ENCODE measurements at regions not wholly inside any gene's neighbourhood (a gene's known extent, or its start where the extent isn't known, plus 50 kb on each side); places are given as distances from the start of the nearest gene placed in this dataset.

DNA sequence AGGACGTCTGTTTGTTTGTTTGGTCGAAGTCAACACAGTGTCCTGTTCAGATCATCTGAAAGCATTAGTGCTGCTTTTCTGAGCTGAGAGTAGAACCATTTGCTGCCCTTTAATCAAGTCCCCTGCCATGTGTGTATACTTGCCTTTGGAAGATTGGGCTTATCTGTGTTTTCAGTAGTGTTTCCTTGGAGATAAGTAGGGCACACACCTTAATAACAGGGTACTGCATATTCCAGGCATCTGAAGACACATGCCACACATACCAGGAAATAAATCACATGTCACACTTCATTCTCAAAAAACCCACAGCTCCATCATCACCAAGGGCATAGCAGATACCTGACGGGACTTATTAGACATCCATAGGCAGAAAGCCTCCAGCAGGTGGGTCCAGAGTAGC is 157.4 kb downstream of the SOX11 start:
- H2BK15ac ChIP-seq (ENCODE audit: low read depth, low read length): no peak overlapping the region
- DNase-seq: no peak
- H3K4ac ChIP-seq (ENCODE audit: low read depth, low read length): no peak overlapping the region
- Mint-ChIP-seq H3K4me1 (no peaks in the 10 kb centered on the region), H3K27ac (no peak overlapping the region), H3K9me3 (no peaks in the 10 kb centered on the region; a peak in 1 of 5 replicates), H3K36me3 (ENCODE audit: insufficient read depth in 1 of 3, low read depth in 3 of 3) (no peaks in the 10 kb centered on the region), H3K27me3 (ENCODE audit: low read depth) (no peaks in the 10 kb centered on the region; the same call in 1 of the 2 replicates), H3K4me3 (no peak overlapping the region)
- H4K8ac ChIP-seq (replicated peaks; ENCODE audit: insufficient read length, low read depth, low read length): no peak overlapping the region
- H3K56ac ChIP-seq (ENCODE audit: insufficient read length, low read depth, low read length): no peak overlapping the region
- no peak overlapping the region for H2BK12ac ChIP-seq (ENCODE audit: insufficient read length, low read depth, low read length)
- H2AFZ ChIP-seq (ENCODE audit: low read length): no peak overlapping the region
- no peak overlapping the region for H4K91ac ChIP-seq (ENCODE audit: insufficient read length, low read depth, low read length)
- H3K14ac ChIP-seq (ENCODE audit: insufficient read depth, low read length): no peak overlapping the region
- H3K9me3 ChIP-seq (ENCODE audit: control insufficient read depth, low read depth, low read length): no peaks in the 10 kb centered on the region
- H2BK120ac ChIP-seq (ENCODE audit: low read depth, low read length, poor library complexity, severe bottlenecking): no peak overlapping the region
- H3K23me2 ChIP-seq (ENCODE audit: insufficient read length, low read depth, low read length, poor library complexity, severe bottlenecking): peaks cover 3% of the 10 kb centered on the region
- H3K27me3 ChIP-seq (ENCODE audit: insufficient read depth, low read length): no peaks in the 10 kb centered on the region
- no peaks in the 10 kb centered on the region for H3K79me1 ChIP-seq (ENCODE audit: insufficient read depth, low read depth, low read length, poor library complexity, severe bottlenecking)
- TF ChIP-seq, protein P1, sequence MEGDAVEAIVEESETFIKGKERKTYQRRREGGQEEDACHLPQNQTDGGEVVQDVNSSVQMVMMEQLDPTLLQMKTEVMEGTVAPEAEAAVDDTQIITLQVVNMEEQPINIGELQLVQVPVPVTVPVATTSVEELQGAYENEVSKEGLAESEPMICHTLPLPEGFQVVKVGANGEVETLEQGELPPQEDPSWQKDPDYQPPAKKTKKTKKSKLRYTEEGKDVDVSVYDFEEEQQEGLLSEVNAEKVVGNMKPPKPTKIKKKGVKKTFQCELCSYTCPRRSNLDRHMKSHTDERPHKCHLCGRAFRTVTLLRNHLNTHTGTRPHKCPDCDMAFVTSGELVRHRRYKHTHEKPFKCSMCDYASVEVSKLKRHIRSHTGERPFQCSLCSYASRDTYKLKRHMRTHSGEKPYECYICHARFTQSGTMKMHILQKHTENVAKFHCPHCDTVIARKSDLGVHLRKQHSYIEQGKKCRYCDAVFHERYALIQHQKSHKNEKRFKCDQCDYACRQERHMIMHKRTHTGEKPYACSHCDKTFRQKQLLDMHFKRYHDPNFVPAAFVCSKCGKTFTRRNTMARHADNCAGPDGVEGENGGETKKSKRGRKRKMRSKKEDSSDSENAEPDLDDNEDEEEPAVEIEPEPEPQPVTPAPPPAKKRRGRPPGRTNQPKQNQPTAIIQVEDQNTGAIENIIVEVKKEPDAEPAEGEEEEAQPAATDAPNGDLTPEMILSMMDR (conservative IDR thresholded peaks at IDR 0.05): no peak
- H2BK20ac ChIP-seq (ENCODE audit: low read depth, low read length, poor library complexity, severe bottlenecking): no peak overlapping the region
- no peak overlapping the region for H2BK5ac ChIP-seq (ENCODE audit: insufficient read length, low read length)
- no peak overlapping the region for H3T11ph ChIP-seq (ENCODE audit: low read length)
- no peak overlapping the region for H3K23ac ChIP-seq (ENCODE audit: insufficient read length, low read depth, low read length)
- H4K20me1 ChIP-seq (ENCODE audit: control insufficient read depth, insufficient read depth, insufficient read length): no peaks in the 10 kb centered on the region
- no peak overlapping the region for H2AK5ac ChIP-seq (ENCODE audit: insufficient read length, low read length)
- no peaks in the 10 kb centered on the region for H3K79me2 ChIP-seq (ENCODE audit: insufficient read depth, low read length)
- no peak overlapping the region for H3K9ac ChIP-seq (ENCODE audit: extremely low read depth, insufficient read length, low read length)
- H3K27ac ChIP-seq (ENCODE audit: insufficient read length, low read depth, low read length): no peak overlapping the region
- no peaks in the 10 kb centered on the region for H3K4me1 ChIP-seq (ENCODE audit: insufficient read depth, low read length)
- no CpG with 5 or more reads among the region's 3 CpGs for WGBS (ENCODE audit: extremely low coverage, insufficient read length, low lambda C conversion rate)
- no peak overlapping the region for H3K4me2 ChIP-seq (ENCODE audit: insufficient read depth, insufficient read length, low read length)
- no peak overlapping the region for H4K5ac ChIP-seq (ENCODE audit: insufficient read length, low read depth, low read length)
- H3K18ac ChIP-seq (ENCODE audit: insufficient read length, low read depth, low read length): no peak overlapping the region

Measured in H9 (cell line).